Adrenal gland (tissue), 9 donors: ENCODE measurements at regions not wholly inside any gene's neighbourhood (a gene's known extent, or its start where the extent isn't known, plus 50 kb on each side); places are given as distances from the start of the nearest gene placed in this dataset.

Experiments used
- DNase-seq, 7 donors: peaks; one replicate each; pipeline ENCODE4 v3.0.0-alpha.2; 2019 to 2020
- H3K27ac ChIP-seq, 5 donors: fragments of 200-600 bp; sonication (generic) in 4 of 5; 1 replicate in 3 of 5; 2 replicates in 2 of 5; pipeline versions ENCODE4 v1.5.1 to v1.8.0; 2016 to 2020; ENCODE audit warnings: mild to moderate bottlenecking in 1 of 5
- H3K27me3 ChIP-seq: fragments of 200-600 bp; 2 replicates; pipeline ENCODE4 v1.8.0; 2021
- H3K36me3 ChIP-seq, 2 donors: fragments of 200-600 bp; replicated peaks in 1 of 2; 1 replicate in 1 of 2; 2 replicates in 1 of 2; pipeline versions ENCODE4 v1.5.1 to v1.8.0; 2018 to 2022
- H3K4me1 ChIP-seq, 2 donors: fragments of 200-600 bp; replicated peaks in 1 of 2; 1 replicate in 1 of 2; 2 replicates in 1 of 2; pipeline versions ENCODE4 v1.5.1 to v1.8.0; 2018 to 2021
- H3K4me3 ChIP-seq, 4 donors: fragments of 200-600 bp; sonication (generic) in 3 of 4; one replicate each; pipeline ENCODE4 v1.5.1; 2016 to 2018
- H3K9me3 ChIP-seq, 3 donors: fragments of 200-600 bp; sonication (generic) in 1 of 3; replicated peaks in 1 of 3; 1 replicate in 2 of 3; 2 replicates in 1 of 3; pipeline versions ENCODE4 v1.5.1 to v1.8.0; 2016 to 2021
- CTCF ChIP-seq, 6 experiments: fragments of 450-650 bp in 4 of 6; fragments of 200-600 bp in 2 of 6; sonication (generic) in 1 of 6; IDR thresholded peaks; 1 replicate in 5 of 6; 2 replicates in 1 of 6; pipeline versions ENCODE4 v1.5.1 to v1.8.0; 2016 to 2021; ENCODE audit warnings: antibody characterized with exemption in 6 of 6, mild to moderate bottlenecking in 2 of 6, moderate library complexity in 1 of 6
- POLR2A ChIP-seq, 2 donors: fragments of 450-650 bp; IDR thresholded peaks; one replicate each; pipeline ENCODE4 v1.6.1; 2017; ENCODE audit warnings: antibody characterized with exemption in 2 of 2, mild to moderate bottlenecking in 2 of 2, moderate library complexity in 1 of 2
- WGBS, 4 donors: extraction: QIAGEN DNeasy Blood & Tissue Kit in 2 of 4; methylation state at CpG; one replicate each; pipeline versions ENCODE4 v1.1.5 to v1.1.7; 2013 to 2017; 5-methylcytosine and 5-hydroxymethylcytosine counted together
- intact Hi-C, 2 donors: fragments of 100-400 bp; cut with DNase I; formaldehyde crosslinking; loops; one replicate each; pipeline versions ENCODE4 v1.14.1 to v1.15.0; 2022 to 2023
- donor health status: healthy with polysubstance abuse.
- donor health status: Bipolar disorder and iron deficiency.
- donor health status: DM: yes; HTN: yes; CAD: no.
- donor health status: DM: no; HTN: no; CAD: no.
- donor health status: DM: no; HTN: no; CAD: no.

GRCh38 chr1:199780948-199781670 is 246.4 kb upstream of the NR5A2 start:
- intact Hi-C loops = no loop called here

GRCh38 chr1:199784138-199784895 is 243.2 kb upstream of the NR5A2 start:
- Histone ChIP-seq H3K4me1 (no peaks in the 10 kb centered on the region), H3K9me3 (no peaks in the 10 kb centered on the region), H3K4me3 (no peak overlapping the region), H3K27me3 (no peaks in the 10 kb centered on the region), H3K27ac (no peak overlapping the region), H3K36me3 (no peaks in the 10 kb centered on the region)
- intact Hi-C loops = no loop called here
- WGBS, 4 donors = 44 to 58% (median 53%) methylated on average over 2 of the region's 2 CpGs
- DNase-seq = no peak
- TF ChIP-seq POLR2A (IDR thresholded peaks at IDR 0.05) = no peak
- no peak for TF ChIP-seq CTCF (IDR thresholded peaks at IDR 0.05)

More at GRCh38 chr1:199780948-199781670, 246.4 kb upstream of the NR5A2 start:
- H3K36me3 ChIP-seq = no peaks in the 10 kb centered on the region
- TF ChIP-seq POLR2A (IDR thresholded peaks at IDR 0.05) (no peak), CTCF (IDR thresholded peaks at IDR 0.05) (no peak)
- H3K4me3 ChIP-seq = no peak overlapping the region
- no peak overlapping the region for H3K27ac ChIP-seq
- 87 to 95% (median 94%) methylated on average over 2 of the region's 2 CpGs for WGBS, 4 donors
- H3K4me1 ChIP-seq = no peaks in the 10 kb centered on the region
- no peaks in the 10 kb centered on the region for H3K27me3 ChIP-seq
- no peak for DNase-seq
- no peaks in the 10 kb centered on the region for H3K9me3 ChIP-seq

DNA sequence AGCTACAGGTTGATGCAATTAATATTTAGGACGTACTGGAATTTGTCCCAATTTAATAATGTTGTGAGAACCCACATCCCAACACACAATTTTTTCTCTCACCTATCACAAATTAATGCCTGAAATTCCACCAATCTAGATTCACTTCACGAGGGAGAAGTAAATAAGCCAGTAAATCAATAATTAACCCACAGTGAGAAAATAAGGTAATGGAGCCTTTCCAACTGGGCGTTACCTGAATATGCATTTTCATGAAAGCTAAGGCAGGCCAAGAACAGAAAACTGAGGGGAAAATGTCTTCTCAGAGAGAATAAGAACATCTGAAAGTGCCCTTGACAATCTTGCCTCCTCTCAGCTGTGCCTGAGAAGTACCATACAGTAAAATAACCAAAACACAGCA is 240.8 kb upstream of the NR5A2 start:
- H3K27ac ChIP-seq = no peak overlapping the region

More for the DNA sequence above, 240.8 kb upstream of the NR5A2 start:
- no peak for TF ChIP-seq POLR2A (IDR thresholded peaks at IDR 0.05)
- TF ChIP-seq CTCF (IDR thresholded peaks at IDR 0.05) = no peak
- intact Hi-C loops = no loop called here
- H3K36me3 ChIP-seq = no peaks in the 10 kb centered on the region
- H3K9me3 ChIP-seq = no peaks in the 10 kb centered on the region
- no peak overlapping the region for H3K4me3 ChIP-seq
- DNase-seq = no peak
- no peaks in the 10 kb centered on the region for H3K27me3 ChIP-seq
- H3K4me1 ChIP-seq = no peaks in the 10 kb centered on the region
- 70 to 84% (median 75%) methylated on average over 3 of the region's 3 CpGs for WGBS, 4 donors
